BE2C (cell line): ENCODE measurements at regions not wholly inside any gene's neighbourhood (a gene's known extent, or its start where the extent isn't known, plus 50 kb on each side); places are given as distances from the start of the nearest gene placed in this dataset.

Experiments
- DNase-seq: peaks from one replicate; pipeline ENCODE4 v3.0.0-alpha.2; 2020
- H3K27me3 ChIP-seq: fragments of 250-450 bp; sonication (Bioruptor Pico); 2 replicates; pipeline ENCODE4 v1.5.1; 2020; ENCODE audit warnings: mild to moderate bottlenecking
- H3K36me3 ChIP-seq: fragments of 250-450 bp; sonication (Bioruptor Pico); 2 replicates; pipeline ENCODE4 v1.5.1; 2020; ENCODE audit warnings: mild to moderate bottlenecking
- H3K4me1 ChIP-seq: fragments of 250-450 bp; sonication (Bioruptor Pico); 2 replicates; pipeline ENCODE4 v1.5.1; 2020
- H3K4me3 ChIP-seq: 2 replicates; pipeline ENCODE4 v1.5.1; 2011; ENCODE audit warnings: low read depth, low read length
- H3K9me3 ChIP-seq: fragments of 250-450 bp; sonication (Bioruptor Pico); 2 replicates; pipeline ENCODE4 v1.5.1; 2020
- CTCF ChIP-seq: IDR thresholded peaks from 2 replicates; pipeline ENCODE4 v1.5.1; 2012; ENCODE audit warnings: mild to moderate bottlenecking, low read depth, low read length

DNA sequence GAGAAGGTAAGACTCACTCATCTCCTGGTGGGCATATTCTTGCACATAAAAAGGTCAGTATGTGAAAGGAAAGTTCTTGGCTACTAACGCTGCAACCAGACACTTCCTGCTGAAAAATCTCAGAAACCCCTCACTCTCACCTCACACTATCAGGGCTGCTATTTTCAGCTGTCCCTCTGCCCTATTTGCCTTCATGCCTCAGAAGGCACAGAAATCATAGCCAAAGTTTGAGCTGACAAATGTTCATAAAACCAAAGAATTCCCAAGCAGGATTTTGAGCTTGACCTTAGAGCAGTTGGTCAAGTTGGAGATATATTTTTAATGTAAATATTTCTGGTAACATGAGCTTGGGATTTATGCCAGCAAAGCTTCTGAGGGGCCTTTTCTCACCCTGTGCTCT lies 806.2 kb downstream of the MAFB start:
- TF ChIP-seq CTCF = no peak
- Histone ChIP-seq H3K27me3 (no peaks in the 10 kb centered on the region), H3K4me3 (no peak overlapping the region), H3K4me1 (no peaks in the 10 kb centered on the region), H3K9me3 (no peaks in the 10 kb centered on the region), H3K36me3 (no peaks in the 10 kb centered on the region)
- DNase-seq = no peak

DNA sequence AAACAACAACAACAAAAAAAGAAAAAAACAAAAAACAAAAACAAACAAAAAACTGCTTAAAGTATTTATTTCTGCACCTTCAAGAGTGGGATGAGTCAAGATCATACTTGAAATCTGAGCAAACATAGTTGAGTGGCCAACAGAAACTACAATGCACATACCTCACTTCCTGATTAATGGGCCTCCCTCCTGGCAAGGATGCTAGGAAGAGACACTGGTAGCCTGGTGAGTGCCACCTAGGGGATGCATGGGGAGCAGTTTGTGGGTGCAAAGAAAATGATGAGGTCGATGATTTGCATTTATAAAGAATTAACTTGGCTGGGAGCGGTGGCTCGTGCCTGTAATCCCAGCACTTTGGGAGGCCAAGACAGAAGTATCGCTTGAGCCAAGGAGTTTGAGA lies 808.1 kb downstream of the MAFB start:
- H3K27me3 ChIP-seq = no peaks in the 10 kb centered on the region
- no peak overlapping the region for H3K4me3 ChIP-seq
- H3K9me3 ChIP-seq = no peaks in the 10 kb centered on the region
- DNase-seq = no peak
- H3K36me3 ChIP-seq = no peaks in the 10 kb centered on the region
- no peaks in the 10 kb centered on the region for H3K4me1 ChIP-seq
- peak; percentile 20; the same call in 1 of the 2 replicates for TF ChIP-seq CTCF

- TF ChIP-seq CTCF = no peak
- H3K27me3 ChIP-seq = no peaks in the 10 kb centered on the region
- no peaks in the 10 kb centered on the region for H3K36me3 ChIP-seq
- no peak overlapping the region for H3K4me3 ChIP-seq
- no peaks in the 10 kb centered on the region for H3K9me3 ChIP-seq
- no peak for DNase-seq
- H3K4me1 ChIP-seq = no peaks in the 10 kb centered on the region
Observed at GRCh38 chr20:39879296-39879695, 809.7 kb downstream of the MAFB start.

- Histone ChIP-seq H3K4me3 (no peak overlapping the region), H3K27me3 (no peaks in the 10 kb centered on the region), H3K36me3 (no peaks in the 10 kb centered on the region), H3K4me1 (no peaks in the 10 kb centered on the region), H3K9me3 (no peaks in the 10 kb centered on the region)
- TF ChIP-seq CTCF = no peak
- no peak for DNase-seq
Observed at GRCh38 chr20:39878809-39879208, 810.2 kb downstream of the MAFB start.

- no peaks in the 10 kb centered on the region for H3K27me3 ChIP-seq
- no peak overlapping the region for H3K4me3 ChIP-seq
- no peaks in the 10 kb centered on the region for H3K9me3 ChIP-seq
- DNase-seq = no peak
- H3K4me1 ChIP-seq = no peaks in the 10 kb centered on the region
- TF ChIP-seq CTCF = no peak
- H3K36me3 ChIP-seq = no peaks in the 10 kb centered on the region
Observed at GRCh38 chr20:39878320-39878719, 810.7 kb downstream of the MAFB start.

GRCh38 chr20:39877788-39878187 lies 811.2 kb downstream of the MAFB start:
- DNase-seq = no peak
- H3K36me3 ChIP-seq = no peaks in the 10 kb centered on the region
- no peaks in the 10 kb centered on the region for H3K27me3 ChIP-seq
- TF ChIP-seq CTCF = no peak
- H3K4me3 ChIP-seq = no peak overlapping the region
- no peaks in the 10 kb centered on the region for H3K9me3 ChIP-seq
- no peaks in the 10 kb centered on the region for H3K4me1 ChIP-seq
